ENCODE measurements at regions not wholly inside any gene's neighbourhood (a gene's known extent, or its start where the extent isn't known, plus 50 kb on each side); places are given as distances from the start of the nearest gene placed in this dataset.

GRCh38 chr20:50309764-50310672 lies 119.4 kb downstream of the CEBPB start:
- Mint-ChIP-seq H3K4me1 (peaks cover 34% of the 10 kb centered on the region), H3K27me3 (ENCODE audit: low read depth) (no peaks in the 10 kb centered on the region), H3K4me3 (no peak overlapping the region), H3K36me3 (no peaks in the 10 kb centered on the region), H3K9me3 (no peaks in the 10 kb centered on the region), H3K27ac (no peak overlapping the region)
- POLR2A ChIA-PET: no interaction called here
- ATAC-seq (no peak; the same call in 1 of the 2 replicates), DNase-seq (ENCODE audit: low spot score) (no peak)
- TF ChIP-seq GTF2I (CRISPR knock-in tag; conservative IDR thresholded peaks at IDR 0.05): no peak
- TF ChIP-seq ZNF423 (CRISPR knock-in tag; IDR thresholded peaks at IDR 0.05): no peak
- TF ChIP-seq NR1H2 (CRISPR knock-in tag; IDR thresholded peaks at IDR 0.05): no peak
- CTCF ChIA-PET: interaction anchor here (0.6 to 2.3 kb wide), 4 partner anchors 7 to 131 kb away, joined by 4 to 8 read pairs (median 6); no protein-coding TSS in a partner anchor

- ChIA-PET POLR2A (no interaction called here), CTCF (no interaction called here)
These were observed 120.0 kb downstream of the CEBPB start for GRCh38 chr20:50310673-50311051.

More at GRCh38 chr20:50310673-50311051, 120.0 kb downstream of the CEBPB start:
- Mint-ChIP-seq H3K4me3 (no peak overlapping the region), H3K4me1 (peaks cover 28% of the 10 kb centered on the region), H3K9me3 (no peaks in the 10 kb centered on the region), H3K36me3 (no peaks in the 10 kb centered on the region), H3K27me3 (ENCODE audit: low read depth) (no peaks in the 10 kb centered on the region), H3K27ac (no peak overlapping the region)
- ATAC-seq (no peak), DNase-seq (ENCODE audit: low spot score) (no peak)
- no peak for TF ChIP-seq NFE2L1 (CRISPR knock-in tag; IDR thresholded peaks at IDR 0.05)
- TF ChIP-seq ZNF219 (CRISPR knock-in tag; IDR thresholded peaks at IDR 0.05; ENCODE audit: borderline replicate concordance): no peak
- no peak for TF ChIP-seq TP53 (CRISPR knock-in tag; IDR thresholded peaks at IDR 0.05)
- no peak for TF ChIP-seq MXD4 (CRISPR knock-in tag; IDR thresholded peaks at IDR 0.05; ENCODE audit: borderline replicate concordance)
- TF ChIP-seq ZNF317 (CRISPR knock-in tag; IDR thresholded peaks at IDR 0.05; ENCODE audit: borderline replicate concordance, low read depth): no peak
- no peak for TF ChIP-seq NR2C2 (CRISPR knock-in tag; IDR thresholded peaks at IDR 0.05)
- TF ChIP-seq TEAD1 (CRISPR knock-in tag; IDR thresholded peaks at IDR 0.05): no peak
- no peak for TF ChIP-seq EMX1 (CRISPR knock-in tag; IDR thresholded peaks at IDR 0.05)
- TF ChIP-seq ATF6 (CRISPR knock-in tag; IDR thresholded peaks at IDR 0.05): no peak
- TF ChIP-seq SMAD3 (CRISPR knock-in tag; IDR thresholded peaks at IDR 0.05; ENCODE audit: borderline replicate concordance): no peak
- no peak for TF ChIP-seq GTF2I (CRISPR knock-in tag; conservative IDR thresholded peaks at IDR 0.05)
- TF ChIP-seq NR1H2 (CRISPR knock-in tag; IDR thresholded peaks at IDR 0.05): no peak
- no peak for TF ChIP-seq TCF7 (CRISPR knock-in tag; IDR thresholded peaks at IDR 0.05; ENCODE audit: low read depth)
- no peak for TF ChIP-seq ZNF532 (CRISPR knock-in tag; IDR thresholded peaks at IDR 0.05; ENCODE audit: borderline replicate concordance)
- TF ChIP-seq SMAD4 (CRISPR knock-in tag; IDR thresholded peaks at IDR 0.05): no peak
- TF ChIP-seq USF2 (CRISPR knock-in tag; IDR thresholded peaks at IDR 0.05): no peak
- TF ChIP-seq ESRRA (CRISPR knock-in tag; IDR thresholded peaks at IDR 0.05; ENCODE audit: borderline replicate concordance): no peak

Data from WTC11 (cell line).